ENCODE measurements at regions not wholly inside any gene's neighbourhood (a gene's known extent, or its start where the extent isn't known, plus 50 kb on each side); places are given as distances from the start of the nearest gene placed in this dataset.

- TF ChIP-seq CTCF (optimal IDR thresholded peaks at IDR 0.05 in 1 of 3, IDR thresholded peaks at IDR 0.05 in 1 of 3, conservative IDR thresholded peaks at IDR 0.05 in 1 of 3; ENCODE audit: extremely low read depth in 1 of 3, insufficient read depth in 2 of 3, low read length in 3 of 3) (no peak), EZH2 (IDR thresholded peaks at IDR 0.05; ENCODE audit: low read length) (no peak)
Measured at GRCh38 chr3:157859541-157859940, 246.7 kb downstream of the SHOX2 start.
